ENCODE measurements at regions not wholly inside any gene's neighbourhood (a gene's known extent, or its start where the extent isn't known, plus 50 kb on each side); places are given as distances from the start of the nearest gene placed in this dataset.

GRCh38 chr6:141593311-141593710 lies 539.4 kb upstream of the GJE1 start:
- no peak for TF ChIP-seq ESRRA (IDR thresholded peaks at IDR 0.05; ENCODE audit: borderline replicate concordance, low read depth)
- TF ChIP-seq BCLAF1 (IDR thresholded peaks at IDR 0.05; ENCODE audit: borderline replicate concordance in 1 of 2, control insufficient read depth in 1 of 2, low read depth in 2 of 2, low read length in 1 of 2), result no peak

All from K562 (cell line).